ENCODE measurements at regions not wholly inside any gene's neighbourhood (a gene's known extent, or its start where the extent isn't known, plus 50 kb on each side); places are given as distances from the start of the nearest gene placed in this dataset.
A peak's percentile ranks its signal among the peaks of the same experiment; 100 is the strongest.

DNA sequence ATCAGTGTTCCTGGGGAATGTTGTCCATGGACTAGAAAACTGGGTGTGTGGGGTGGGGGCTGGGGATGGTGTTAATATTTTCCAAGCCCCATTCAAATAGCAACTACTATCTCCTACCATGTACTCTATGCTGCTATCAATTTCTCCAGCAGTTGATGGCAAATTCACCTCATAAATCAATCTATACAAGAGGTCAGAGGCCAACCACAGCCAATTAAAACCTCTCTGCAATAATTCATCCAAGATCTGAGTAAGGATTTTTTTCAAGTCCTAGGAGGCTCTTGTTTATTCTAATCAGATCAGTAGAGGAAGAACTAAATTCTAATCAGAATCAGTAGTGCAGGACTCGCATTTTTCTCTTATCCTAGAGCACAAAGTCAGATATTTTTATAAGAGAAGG is 73.4 kb upstream of the WT1 start:
- POLR2A ChIA-PET: no interaction called here
- no peaks in the 10 kb centered on the region for H3K4me1 Mint-ChIP-seq
- no peaks in the 10 kb centered on the region for H3K9me3 ChIP-seq

DNA sequence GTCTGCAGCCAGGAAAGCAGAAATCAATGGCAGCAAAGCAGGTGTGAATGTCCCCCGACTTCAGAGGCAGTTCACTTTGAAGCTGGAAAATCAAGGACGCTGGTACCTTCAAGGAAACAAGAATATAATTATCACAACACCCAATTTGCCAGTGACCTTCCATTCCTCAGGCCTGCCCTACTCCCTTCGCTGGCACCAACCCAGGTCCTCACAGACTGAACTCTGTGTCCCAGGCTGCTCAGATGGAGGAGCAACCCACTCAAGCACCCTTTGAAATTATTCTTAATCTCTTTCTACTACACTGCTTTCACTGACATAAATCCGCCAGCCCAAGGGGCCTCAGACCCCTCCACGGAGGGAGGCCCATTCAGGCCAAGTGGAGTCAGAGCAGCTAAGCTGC is 64.7 kb upstream of the WT1 start:
- no peak overlapping the region for H3K4me3 Mint-ChIP-seq
- CTCF ChIA-PET: interaction anchor here in 1 of 2 donors (0.5 kb wide), 1 partner anchor 15 kb away, joined by 4 read pairs; no protein-coding TSS in a partner anchor
- DNase-seq (no peak), ATAC-seq (replicated peaks in 1 of 4) (no peak)
- Histone ChIP-seq H3K27me3 (replicated peaks in 1 of 2; ENCODE audit: control insufficient read depth in 2 of 2, extremely low read depth in 1 of 2, insufficient read depth in 2 of 2, low read length in 1 of 2) (peaks cover 0 to 6% of the 10 kb centered on the region in 2 experiments), H3K27ac (ENCODE audit: low read length) (no peak overlapping the region), H3K4me1 (ENCODE audit: control insufficient read depth in 1 of 2, extremely low read depth in 1 of 2, insufficient read depth in 2 of 2, low read length in 2 of 2) (no peaks in the 10 kb centered on the region), H3K36me3 (ENCODE audit: control insufficient read depth in 2 of 2, extremely low read depth in 1 of 2, insufficient read depth in 1 of 2, low read length in 1 of 2) (no peaks in the 10 kb centered on the region), H3K9me3 (no peaks in the 10 kb centered on the region), H3K4me3 (ENCODE audit: control insufficient read depth in 1 of 2, extremely low read depth in 1 of 2, low read length in 1 of 2) (no peak overlapping the region)
- H3K27me3 Mint-ChIP-seq: peaks cover 2 to 4% of the 10 kb centered on the region in 2 donors
- no peaks in the 10 kb centered on the region for H3K4me1 Mint-ChIP-seq
- H3K9me3 Mint-ChIP-seq: no peaks in the 10 kb centered on the region
- POLR2A ChIA-PET: no interaction called here
- 79% methylated on average over 4 of the region's 5 CpGs for WGBS (ENCODE audit: insufficient coverage)
- H3K27ac Mint-ChIP-seq: no peak overlapping the region
- no peaks in the 10 kb centered on the region for H3K36me3 Mint-ChIP-seq

More for the DNA sequence above, 73.4 kb upstream of the WT1 start:
- no CpG with 5 or more reads among the region's 1 CpG for WGBS (ENCODE audit: insufficient coverage)
- DNase-seq (no peak), ATAC-seq (replicated peaks in 1 of 4) (no peak)
- H3K36me3 ChIP-seq (ENCODE audit: control insufficient read depth in 2 of 2, extremely low read depth in 1 of 2, insufficient read depth in 1 of 2, low read length in 1 of 2): no peaks in the 10 kb centered on the region
- no peak overlapping the region for H3K27ac ChIP-seq (ENCODE audit: low read length)
- Mint-ChIP-seq H3K4me3 (no peak overlapping the region), H3K27me3 (peaks cover 12 to 21% of the 10 kb centered on the region in 2 donors), H3K36me3 (no peaks in the 10 kb centered on the region), H3K27ac (no peak overlapping the region), H3K9me3 (no peaks in the 10 kb centered on the region)
- no peaks in the 10 kb centered on the region for H3K4me1 ChIP-seq (ENCODE audit: control insufficient read depth in 1 of 2, extremely low read depth in 1 of 2, insufficient read depth in 2 of 2, low read length in 2 of 2)
- H3K4me3 ChIP-seq (ENCODE audit: control insufficient read depth in 1 of 2, extremely low read depth in 1 of 2, low read length in 1 of 2): no peak overlapping the region
- H3K27me3 ChIP-seq (replicated peaks in 1 of 2; ENCODE audit: control insufficient read depth in 2 of 2, extremely low read depth in 1 of 2, insufficient read depth in 2 of 2, low read length in 1 of 2): peaks cover 0 to 5% of the 10 kb centered on the region in 2 experiments
- CTCF ChIA-PET: no interaction called here

DNA sequence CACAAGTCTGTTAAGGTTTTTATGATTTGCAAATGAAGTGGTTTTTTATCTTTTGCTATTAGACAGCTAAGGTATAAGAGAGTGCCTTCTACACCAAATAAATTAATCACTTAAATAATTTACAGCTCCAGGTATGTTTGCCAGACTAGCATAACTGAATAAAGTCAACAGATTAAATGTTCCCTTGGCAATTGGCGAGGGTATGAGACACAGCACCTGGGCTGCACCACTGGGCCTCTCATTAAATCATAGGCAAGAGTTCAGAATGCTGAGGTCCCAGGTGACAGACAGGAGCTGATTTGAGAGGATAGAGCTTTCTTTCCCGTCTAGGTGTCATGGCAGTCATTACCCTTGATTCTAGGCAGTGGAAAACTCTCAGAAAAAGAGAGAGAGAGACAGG is 62.6 kb upstream of the WT1 start:
- 43% methylated on average over 1 of the region's 2 CpGs for WGBS (ENCODE audit: insufficient coverage)
- H3K4me3 Mint-ChIP-seq: no peak overlapping the region
- no peaks in the 10 kb centered on the region for H3K4me1 Mint-ChIP-seq
- Histone ChIP-seq H3K27me3 (replicated peaks in 1 of 2; ENCODE audit: control insufficient read depth in 2 of 2, extremely low read depth in 1 of 2, insufficient read depth in 2 of 2, low read length in 1 of 2) (peaks cover 0 to 6% of the 10 kb centered on the region in 2 experiments), H3K36me3 (ENCODE audit: control insufficient read depth in 2 of 2, extremely low read depth in 1 of 2, insufficient read depth in 1 of 2, low read length in 1 of 2) (no peaks in the 10 kb centered on the region), H3K9me3 (no peaks in the 10 kb centered on the region), H3K27ac (ENCODE audit: low read length) (no peak overlapping the region), H3K4me1 (ENCODE audit: control insufficient read depth in 1 of 2, extremely low read depth in 1 of 2, insufficient read depth in 2 of 2, low read length in 2 of 2) (no peaks in the 10 kb centered on the region), H3K4me3 (ENCODE audit: control insufficient read depth in 1 of 2, extremely low read depth in 1 of 2, low read length in 1 of 2) (no peak overlapping the region)
- no peaks in the 10 kb centered on the region for H3K9me3 Mint-ChIP-seq
- CTCF ChIA-PET: no interaction called here
- DNase-seq (no peak), ATAC-seq (replicated peaks in 1 of 4) (no peak)
- no peak overlapping the region for H3K27ac Mint-ChIP-seq
- POLR2A ChIA-PET: interaction anchor here in 1 of 2 donors (0.6 kb wide), 1 partner anchor 85 kb away, joined by 4 read pairs; no protein-coding TSS in a partner anchor
- peaks cover 2 to 4% of the 10 kb centered on the region in 2 donors for H3K27me3 Mint-ChIP-seq
- no peaks in the 10 kb centered on the region for H3K36me3 Mint-ChIP-seq

DNA sequence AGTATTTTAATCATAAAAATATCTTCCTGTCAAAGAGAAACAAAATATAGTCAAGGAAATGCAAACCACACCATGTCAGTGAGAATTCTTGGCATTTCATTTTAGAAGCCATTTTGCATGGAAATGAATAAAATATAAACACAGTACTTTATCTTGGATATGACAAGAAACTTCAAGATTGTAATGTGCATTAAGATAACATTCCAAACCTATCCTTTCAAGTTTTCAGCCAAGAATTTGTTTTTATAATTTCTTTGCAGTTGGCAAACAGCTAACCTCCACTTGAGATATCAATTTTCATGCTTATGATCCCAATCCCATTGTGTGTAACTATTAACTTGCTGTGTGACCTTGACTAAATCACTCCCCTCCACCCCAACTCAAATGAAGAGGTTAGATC is 59.3 kb upstream of the WT1 start:
- H3K4me3 Mint-ChIP-seq: no peak overlapping the region
- ChIA-PET CTCF (no interaction called here), POLR2A (no interaction called here)
- Histone ChIP-seq H3K36me3 (ENCODE audit: control insufficient read depth in 2 of 2, extremely low read depth in 1 of 2, insufficient read depth in 1 of 2, low read length in 1 of 2) (no peaks in the 10 kb centered on the region), H3K4me1 (ENCODE audit: control insufficient read depth in 1 of 2, extremely low read depth in 1 of 2, insufficient read depth in 2 of 2, low read length in 2 of 2) (no peaks in the 10 kb centered on the region), H3K27ac (ENCODE audit: low read length) (no peak overlapping the region), H3K27me3 (replicated peaks in 1 of 2; ENCODE audit: control insufficient read depth in 2 of 2, extremely low read depth in 1 of 2, insufficient read depth in 2 of 2, low read length in 1 of 2) (peaks cover 0 to 6% of the 10 kb centered on the region in 2 experiments), H3K4me3 (ENCODE audit: control insufficient read depth in 1 of 2, extremely low read depth in 1 of 2, low read length in 1 of 2) (no peak overlapping the region), H3K9me3 (no peaks in the 10 kb centered on the region)
- H3K9me3 Mint-ChIP-seq: no peaks in the 10 kb centered on the region
- DNase-seq (no peak), ATAC-seq (replicated peaks in 1 of 4) (no peak)
- H3K4me1 Mint-ChIP-seq: no peaks in the 10 kb centered on the region
- no peak overlapping the region for H3K27ac Mint-ChIP-seq
- H3K36me3 Mint-ChIP-seq: no peaks in the 10 kb centered on the region
- H3K27me3 Mint-ChIP-seq: peaks cover 4 to 5% of the 10 kb centered on the region in 2 donors

DNA sequence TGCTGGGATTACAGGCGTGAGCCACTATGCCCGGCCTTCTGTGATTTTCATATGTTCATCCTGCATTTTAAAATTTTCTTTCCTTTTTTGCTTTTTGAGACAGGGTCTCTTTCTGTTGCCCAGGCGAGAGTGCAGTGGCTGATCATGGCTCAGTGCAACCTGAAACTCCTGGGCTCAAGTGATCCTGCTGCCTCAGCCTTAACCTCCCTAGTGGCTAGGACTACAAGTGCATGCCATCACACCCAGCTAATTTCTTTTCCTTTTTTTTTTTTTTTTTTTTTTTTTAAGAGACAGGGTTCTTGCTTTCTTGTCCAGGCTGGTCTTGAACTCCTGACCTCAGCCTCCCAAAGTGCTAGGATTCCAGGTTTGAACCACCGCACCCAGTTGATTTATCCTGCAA is 54.1 kb upstream of the WT1 start:
- no peak overlapping the region for H3K27ac Mint-ChIP-seq
- ChIA-PET CTCF (no interaction called here), POLR2A (no interaction called here)
- Histone ChIP-seq H3K4me1 (ENCODE audit: control insufficient read depth in 1 of 2, extremely low read depth in 1 of 2, insufficient read depth in 2 of 2, low read length in 2 of 2) (no peaks in the 10 kb centered on the region), H3K9me3 (no peaks in the 10 kb centered on the region), H3K36me3 (ENCODE audit: control insufficient read depth in 2 of 2, extremely low read depth in 1 of 2, insufficient read depth in 1 of 2, low read length in 1 of 2) (no peaks in the 10 kb centered on the region), H3K27ac (ENCODE audit: low read length) (no peak overlapping the region), H3K27me3 (replicated peaks in 1 of 2; ENCODE audit: control insufficient read depth in 2 of 2, extremely low read depth in 1 of 2, insufficient read depth in 2 of 2, low read length in 1 of 2) (no peaks in the 10 kb centered on the region), H3K4me3 (ENCODE audit: control insufficient read depth in 1 of 2, extremely low read depth in 1 of 2, low read length in 1 of 2) (no peak overlapping the region)
- ATAC-seq (replicated peaks in 1 of 4): no peak
- WGBS (ENCODE audit: insufficient coverage): 86% methylated on average over 2 of the region's 4 CpGs
- no peaks in the 10 kb centered on the region for H3K4me1 Mint-ChIP-seq
- H3K9me3 Mint-ChIP-seq: no peaks in the 10 kb centered on the region
- no peak overlapping the region for H3K4me3 Mint-ChIP-seq
- peaks cover 0 to 5% of the 10 kb centered on the region in 2 donors for H3K27me3 Mint-ChIP-seq
- no peak for DNase-seq
- no peaks in the 10 kb centered on the region for H3K36me3 Mint-ChIP-seq

DNA sequence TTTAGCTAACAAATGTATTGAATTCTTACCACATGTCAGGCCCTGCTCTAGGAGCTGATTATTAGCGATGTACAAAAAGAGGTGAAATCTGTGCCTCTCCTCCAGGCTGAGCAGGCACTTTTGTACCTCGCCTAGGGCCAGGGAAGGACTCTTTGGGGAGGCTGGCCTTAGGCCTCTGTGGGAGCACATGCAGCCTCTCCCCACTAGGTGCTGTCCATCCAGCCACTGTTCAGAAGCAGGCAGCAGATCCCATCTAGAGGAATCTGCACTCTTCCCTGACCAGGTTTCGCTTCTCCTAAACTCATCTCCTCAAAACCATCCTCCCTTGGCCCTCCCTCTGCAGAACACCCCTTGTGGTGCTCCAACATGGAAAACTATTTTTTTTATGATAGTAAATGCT is 51.9 kb upstream of the WT1 start:
- Mint-ChIP-seq H3K27ac (no peak overlapping the region), H3K4me3 (no peak overlapping the region), H3K4me1 (no peaks in the 10 kb centered on the region), H3K9me3 (no peaks in the 10 kb centered on the region), H3K36me3 (no peaks in the 10 kb centered on the region), H3K27me3 (peaks cover 0 to 5% of the 10 kb centered on the region in 2 donors)
- ChIA-PET POLR2A (no interaction called here), CTCF (interaction anchor here in 1 of 2 donors (0.5 kb wide), 1 partner anchor 22 kb away, joined by 9 read pairs; no protein-coding TSS in a partner anchor)
- Histone ChIP-seq H3K4me3 (ENCODE audit: control insufficient read depth in 1 of 2, extremely low read depth in 1 of 2, low read length in 1 of 2) (no peak overlapping the region), H3K36me3 (ENCODE audit: control insufficient read depth in 2 of 2, extremely low read depth in 1 of 2, insufficient read depth in 1 of 2, low read length in 1 of 2) (no peaks in the 10 kb centered on the region), H3K4me1 (ENCODE audit: control insufficient read depth in 1 of 2, extremely low read depth in 1 of 2, insufficient read depth in 2 of 2, low read length in 2 of 2) (no peaks in the 10 kb centered on the region), H3K9me3 (no peaks in the 10 kb centered on the region), H3K27me3 (replicated peaks in 1 of 2; ENCODE audit: control insufficient read depth in 2 of 2, extremely low read depth in 1 of 2, insufficient read depth in 2 of 2, low read length in 1 of 2) (no peaks in the 10 kb centered on the region), H3K27ac (ENCODE audit: low read length) (no peak overlapping the region)
- 94% methylated on average over 2 of the region's 3 CpGs for WGBS (ENCODE audit: insufficient coverage)
- ATAC-seq (replicated peaks in 1 of 4) (peak in 1 of 4 experiments; percentile 27), DNase-seq (no peak)

DNA sequence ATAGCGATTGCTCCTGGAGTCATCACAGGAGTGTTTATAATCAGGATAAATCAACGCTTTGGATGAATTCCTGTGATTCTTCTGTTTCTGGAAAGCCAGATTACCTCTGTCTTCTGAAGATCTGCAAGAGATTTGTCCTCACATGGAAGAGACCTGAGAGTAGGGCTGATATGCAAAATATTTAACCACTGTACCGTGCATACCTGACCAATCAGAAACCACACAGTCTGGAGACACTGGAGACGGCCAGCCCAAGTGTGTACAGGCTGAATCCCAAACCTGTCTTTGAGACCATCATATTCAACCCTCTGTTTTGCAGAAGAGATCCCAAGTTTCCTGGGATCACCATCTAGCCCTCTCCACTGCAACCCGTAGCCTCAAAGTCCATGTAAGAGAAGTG is 50.4 kb upstream of the WT1 start:
- H3K27ac ChIP-seq (ENCODE audit: low read length): no peak overlapping the region
- peaks cover 0 to 2% of the 10 kb centered on the region in 2 donors for H3K27me3 Mint-ChIP-seq
- H3K27ac Mint-ChIP-seq: no peak overlapping the region
- no peaks in the 10 kb centered on the region for H3K9me3 ChIP-seq
- ATAC-seq (replicated peaks in 1 of 4) (no peak), DNase-seq (no peak)
- H3K9me3 Mint-ChIP-seq: no peaks in the 10 kb centered on the region
- no peak overlapping the region for H3K4me3 Mint-ChIP-seq
- no peaks in the 10 kb centered on the region for H3K36me3 ChIP-seq (ENCODE audit: control insufficient read depth in 2 of 2, extremely low read depth in 1 of 2, insufficient read depth in 1 of 2, low read length in 1 of 2)
- POLR2A ChIA-PET: no interaction called here
- H3K4me3 ChIP-seq (ENCODE audit: control insufficient read depth in 1 of 2, extremely low read depth in 1 of 2, low read length in 1 of 2): no peak overlapping the region
- 62% methylated on average over 2 of the region's 5 CpGs for WGBS (ENCODE audit: insufficient coverage)
- H3K4me1 ChIP-seq (ENCODE audit: control insufficient read depth in 1 of 2, extremely low read depth in 1 of 2, insufficient read depth in 2 of 2, low read length in 2 of 2): no peaks in the 10 kb centered on the region
- H3K27me3 ChIP-seq (replicated peaks in 1 of 2; ENCODE audit: control insufficient read depth in 2 of 2, extremely low read depth in 1 of 2, insufficient read depth in 2 of 2, low read length in 1 of 2): peaks cover 0 to 4% of the 10 kb centered on the region in 2 experiments
- no peaks in the 10 kb centered on the region for H3K4me1 Mint-ChIP-seq
- CTCF ChIA-PET: no interaction called here
- no peaks in the 10 kb centered on the region for H3K36me3 Mint-ChIP-seq
